CD4-positive, alpha-beta T cell treated with Interleukin-4 for 4 hours (primary cell): ENCODE measurements at regions not wholly inside any gene's neighbourhood (a gene's known extent, or its start where the extent isn't known, plus 50 kb on each side); places are given as distances from the start of the nearest gene placed in this dataset.

Source experiments
- DNase-seq: peaks from one replicate; pipeline ENCODE4 v3.0.0-alpha.2; 2020

GRCh38 chr6:149150301-149150700 is 167.2 kb upstream of the TAB2 start:
- DNase-seq: no peak

- peak; percentile 79 for DNase-seq
Measured at GRCh38 chr6:149150801-149151398, 166.6 kb upstream of the TAB2 start.

GRCh38 chr6:149152521-149152920 is 165.0 kb upstream of the TAB2 start:
- DNase-seq: no peak

- no peak for DNase-seq
Measured at GRCh38 chr6:149153100-149153499, 164.4 kb upstream of the TAB2 start.

- peak; percentile 54 for DNase-seq
Measured at GRCh38 chr6:149153693-149154092, 163.8 kb upstream of the TAB2 start.

- DNase-seq: peak; percentile 80
Measured at GRCh38 chr6:149154261-149154821, 163.2 kb upstream of the TAB2 start.

GRCh38 chr6:149157126-149157525 is 160.4 kb upstream of the TAB2 start:
- DNase-seq: no peak

- no peak for DNase-seq
Measured at GRCh38 chr6:149158076-149158475, 159.4 kb upstream of the TAB2 start.

- DNase-seq: no peak
Measured at GRCh38 chr6:149160943-149161342, 156.6 kb upstream of the TAB2 start.

GRCh38 chr6:149162924-149163323 is 154.6 kb upstream of the TAB2 start:
- no peak for DNase-seq

GRCh38 chr6:149164199-149164750 is 153.2 kb upstream of the TAB2 start:
- DNase-seq: no peak

GRCh38 chr6:149166336-149166735 is 151.2 kb upstream of the TAB2 start:
- no peak for DNase-seq

- DNase-seq: no peak
Measured at GRCh38 chr6:149166747-149167146, 150.8 kb upstream of the TAB2 start.

- peak; percentile 43 for DNase-seq
Measured at GRCh38 chr6:149168968-149169367, 148.5 kb upstream of the TAB2 start.

- DNase-seq: no peak
Measured at GRCh38 chr6:149169761-149170511, 147.6 kb upstream of the TAB2 start.

GRCh38 chr6:149170564-149171452 is 146.7 kb upstream of the TAB2 start:
- no peak for DNase-seq

GRCh38 chr6:149173222-149173621 is 144.3 kb upstream of the TAB2 start:
- no peak for DNase-seq

- peak; percentile 40 for DNase-seq
Measured at GRCh38 chr6:149174962-149175361, 142.6 kb upstream of the TAB2 start.

- no peak for DNase-seq
Measured at GRCh38 chr6:149176971-149177667, 140.4 kb upstream of the TAB2 start.

GRCh38 chr6:149179431-149179830 is 138.1 kb upstream of the TAB2 start:
- no peak for DNase-seq

GRCh38 chr6:149181304-149181703 is 136.2 kb upstream of the TAB2 start:
- no peak for DNase-seq

GRCh38 chr6:149182262-149182661 is 135.2 kb upstream of the TAB2 start:
- no peak for DNase-seq
